GM12878 (cell line): ENCODE measurements at regions not wholly inside any gene's neighbourhood (a gene's known extent, or its start where the extent isn't known, plus 50 kb on each side); places are given as distances from the start of the nearest gene placed in this dataset.

Experiments used
- ATAC-seq: fragments of 200-7000 bp; cut with Tn5 transposase; 3 replicates; pipeline ENCODE4 v1.9.1; 2020; ENCODE audit warnings: mild to moderate bottlenecking, moderate library complexity
- BruUV-seq: library from RNA; stranded (reverse); fragments of 400-500 nt; replicated peaks from 2 replicates; lab custom pipeline; 2021; lab: Mats Ljungman, UMichigan
- CTCF ChIA-PET: fragments of 300-600 bp; sonication (Branson Sonifier 250); formaldehyde crosslinking; extraction: SDS; loops from one replicate; lab custom pipeline; 2021; ENCODE audit warnings: inconsistent platforms; lab: Yijun Ruan, JAX
- POLR2A ChIA-PET: fragments of 350-600 bp; formaldehyde crosslinking; extraction: SDS; loops from one replicate; lab custom pipeline; 2021; ENCODE audit warnings: inconsistent platforms; lab: Charles Lee
- RAD21 ChIA-PET: fragments of 300-600 bp; sonication (Branson Sonifier 250); formaldehyde crosslinking; loops from one replicate; lab custom pipeline; 2023; ENCODE audit warnings: antibody characterized with exemption; ENCODE audit not compliant: unreplicated experiment; lab: Charles Lee
- SMC1A ChIA-PET: fragments of 300-600 bp; sonication (Branson Sonifier 250); formaldehyde crosslinking; loops from one replicate; lab custom pipeline; 2023; ENCODE audit not compliant: unreplicated experiment, uncharacterized antibody; lab: Charles Lee
- DNase-seq: peaks from one replicate; pipeline ENCODE4 v3.0.0-alpha.2; 2011; ENCODE audit warnings: low read depth, low spot score
- FAIRE-seq: peaks from 3 replicates; lab custom pipeline; 2011; peaks lifted over from hg19 to GRCh38; lab: Jason Lieb, UNC
- H2AFZ ChIP-seq: 2 replicates; pipeline ENCODE4 v1.6.0; 2011; ENCODE audit warnings: low read depth, low read length, control low read depth; ENCODE audit not compliant: control insufficient read depth
- H3K27ac ChIP-seq: 2 replicates; pipeline ENCODE4 v1.5.1; 2011; ENCODE audit warnings: control low read depth; ENCODE audit not compliant: control insufficient read depth, insufficient read depth
- H3K27me3 ChIP-seq, 2 experiments: replicated peaks in 1 of 2; 2 replicates each; pipeline versions ENCODE4 v1.6.0 to v1.6.1; 2011; ENCODE audit warnings: low read length in 1 of 2; ENCODE audit not compliant: control insufficient read depth in 2 of 2, insufficient read depth in 2 of 2
- H3K36me3 ChIP-seq, 2 experiments: 2 replicates each; pipeline ENCODE4 v1.5.1; 2011; ENCODE audit warnings: low read length in 1 of 2; ENCODE audit not compliant: control insufficient read depth in 2 of 2, insufficient read depth in 2 of 2
- H3K4me1 ChIP-seq: 2 replicates; pipeline ENCODE4 v1.6.1; 2011; ENCODE audit warnings: mild to moderate bottlenecking, low read length, moderate library complexity, mixed read lengths; ENCODE audit not compliant: control insufficient read depth, insufficient read depth
- H3K4me2 ChIP-seq: 2 replicates; pipeline ENCODE4 v1.6.0; 2011; ENCODE audit warnings: control low read depth; ENCODE audit not compliant: control insufficient read depth, insufficient read depth
- H3K4me3 ChIP-seq: fragments of 200-600 bp; sonication (generic); 2 replicates; pipeline ENCODE4 v1.5.1; 2016
- H3K79me2 ChIP-seq: 2 replicates; pipeline ENCODE4 v1.6.0; 2011; ENCODE audit warnings: low read length; ENCODE audit not compliant: control insufficient read depth, insufficient read depth
- H3K9ac ChIP-seq: 2 replicates; pipeline ENCODE4 v1.8.0; 2011; ENCODE audit warnings: low read length, control low read depth, mixed read lengths; ENCODE audit not compliant: control insufficient read depth, insufficient read depth
- H3K9me3 ChIP-seq: replicated peaks from 3 replicates; pipeline ENCODE4 v1.5.1; 2011; ENCODE audit warnings: mild to moderate bottlenecking, low read length; ENCODE audit not compliant: control insufficient read depth, insufficient read depth
- H4K20me1 ChIP-seq: 2 replicates; pipeline ENCODE4 v1.6.0; 2011; ENCODE audit not compliant: control insufficient read depth, insufficient read depth
- ASH2L ChIP-seq: fragments of 300-600, 200-600 bp; sonication (generic); IDR thresholded peaks from 2 replicates; pipeline ENCODE4 v1.6.1; 2017; ENCODE audit warnings: low read depth, mild to moderate bottlenecking, borderline replicate concordance
- BHLHE40 ChIP-seq, 2 experiments: fragments of 450-650 bp in 1 of 2; IDR thresholded peaks; 2 replicates each; pipeline ENCODE4 v1.6.1; 2011 to 2017; ENCODE audit warnings: low read depth in 2 of 2, borderline replicate concordance in 1 of 2, improper control_type of control experiment in 1 of 2, low read length in 1 of 2, mild to moderate bottlenecking in 1 of 2
- CHD4 ChIP-seq: fragments of 200-600 bp; sonication (generic); IDR thresholded peaks from 2 replicates; pipeline ENCODE4 v1.6.1; 2016; ENCODE audit warnings: mild to moderate bottlenecking
- FOXM1 ChIP-seq: IDR thresholded peaks from 2 replicates; pipeline ENCODE4 v1.6.1; 2012; ENCODE audit warnings: low read depth, mild to moderate bottlenecking, inconsistent platforms, low read length, moderate library complexity
- JUND ChIP-seq: IDR thresholded peaks from 2 replicates; pipeline ENCODE4 v1.6.1; 2012; ENCODE audit warnings: low read depth, mild to moderate bottlenecking, low read length, improper control_type of control experiment, moderate library complexity
- NKRF ChIP-seq: fragments of 450-650 bp; conservative IDR thresholded peaks from 2 replicates; pipeline ENCODE4 v1.6.1; 2017; ENCODE audit warnings: mild to moderate bottlenecking, moderate library complexity
- SP1 ChIP-seq: IDR thresholded peaks from one replicate; pipeline ENCODE4 v1.6.1; 2011; ENCODE audit warnings: low read depth, low read length
- SPI1 ChIP-seq: IDR thresholded peaks from 2 replicates; pipeline ENCODE4 v1.6.1; 2011; ENCODE audit warnings: low read depth, mild to moderate bottlenecking, low read length, moderate library complexity, borderline replicate concordance; ENCODE audit not compliant: insufficient read depth
- SRF ChIP-seq, 2 experiments: IDR thresholded peaks; 2 replicates each; pipeline ENCODE4 v1.6.1; 2011; ENCODE audit warnings: low read depth in 2 of 2, low read length in 2 of 2, mild to moderate bottlenecking in 1 of 2, moderate library complexity in 1 of 2
- WGBS: methylation state at CpG from one replicate; pipeline ENCODE4 v1.1.6; 2016; ENCODE audit warnings: low lambda C conversion rate; ENCODE audit not compliant: insufficient replicate concordance, insufficient coverage; ENCODE audit errors: missing lambda C conversion rate; 5-methylcytosine and 5-hydroxymethylcytosine counted together
- in situ Hi-C: fragments of 300-500 bp; cut with MboI; formaldehyde crosslinking; loops from 9 replicates; pipeline ENCODE4 v1.14.3; 2018; ENCODE audit warnings: mixed read lengths
- intact Hi-C: fragments of 100-400 bp; cut with micrococcal nuclease; formaldehyde crosslinking; loops from one replicate; pipeline ENCODE4 v1.14.2; 2022; ENCODE audit not compliant: unreplicated experiment
- TF ChIP-seq, protein P1 (sequence below): fragments of 150-350 bp; IDR thresholded peaks from 2 replicates; pipeline ENCODE4 v1.6.1; 2014; ENCODE audit warnings: mild to moderate bottlenecking, low read depth, low read length
- TF ChIP-seq, protein P2 (sequence below): fragments of 450-650 bp; IDR thresholded peaks from 2 replicates; pipeline ENCODE4 v1.6.1; 2017; ENCODE audit warnings: mild to moderate bottlenecking, low read depth, inconsistent platforms; ENCODE audit not compliant: poor library complexity, severe bottlenecking
- TF ChIP-seq, protein P3 (sequence below): fragments of 450-650 bp; IDR thresholded peaks from 2 replicates; pipeline ENCODE4 v1.6.1; 2017; ENCODE audit warnings: borderline replicate concordance
- TF ChIP-seq, protein P4 (sequence below): fragments of 450-650 bp; IDR thresholded peaks from 2 replicates; pipeline ENCODE4 v1.6.1; 2018; ENCODE audit warnings: borderline replicate concordance, mild to moderate bottlenecking; ENCODE audit not compliant: partially characterized antibody

DNA sequence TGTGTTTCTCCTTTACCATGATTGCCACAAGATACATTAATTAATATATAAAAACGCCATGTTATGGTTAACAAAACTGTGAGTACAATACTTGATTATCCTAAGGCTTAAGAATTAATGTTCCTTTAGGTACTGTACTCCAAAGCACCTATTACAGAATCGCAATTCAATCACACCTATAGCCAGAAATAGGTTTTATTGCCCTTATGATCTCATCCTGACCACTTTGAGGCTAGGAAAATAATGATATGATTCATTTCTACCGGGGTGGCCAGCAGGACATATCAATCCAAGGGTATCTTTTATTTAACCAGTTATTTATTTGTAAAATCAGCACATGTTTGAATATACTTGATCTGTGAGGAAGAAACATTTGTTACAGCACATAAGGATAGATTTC lies 396.6 kb upstream of the GJE1 start:
- Histone ChIP-seq H3K9me3 (no peaks in the 10 kb centered on the region), H2AFZ (no peak overlapping the region), H3K36me3 (no peaks in the 10 kb centered on the region), H3K27ac (no peak overlapping the region), H3K4me3 (no peak overlapping the region), H4K20me1 (no peaks in the 10 kb centered on the region), H3K27me3 (no peaks in the 10 kb centered on the region), H3K9ac (no peak overlapping the region), H3K4me1 (no peaks in the 10 kb centered on the region), H3K4me2 (no peak overlapping the region), H3K79me2 (no peaks in the 10 kb centered on the region)
- in situ Hi-C loops: no loop called here
- ChIA-PET CTCF (interaction anchor here (0.9 kb wide), 1 partner anchor 9 kb away, joined by 3 read pairs; no protein-coding TSS in a partner anchor), SMC1A (no interaction called here), POLR2A (no interaction called here), RAD21 (no interaction called here)
- ATAC-seq (no peak), DNase-seq (no peak), FAIRE-seq (no peak)
- BruUV-seq: no TSS peak
- intact Hi-C loops: no loop called here
- 2% methylated on average over 3 of the region's 3 CpGs for WGBS
- no peak for TF ChIP-seq SRF (IDR thresholded peaks at IDR 0.05; ENCODE audit: low read depth in 2 of 2, low read length in 2 of 2)
- no peak for TF ChIP-seq CHD4
- no peak for TF ChIP-seq BHLHE40 (IDR thresholded peaks at IDR 0.05; ENCODE audit: borderline replicate concordance in 1 of 2, low read depth in 2 of 2, low read length in 1 of 2)
- no peak for TF ChIP-seq SP1
- TF ChIP-seq, protein P1, sequence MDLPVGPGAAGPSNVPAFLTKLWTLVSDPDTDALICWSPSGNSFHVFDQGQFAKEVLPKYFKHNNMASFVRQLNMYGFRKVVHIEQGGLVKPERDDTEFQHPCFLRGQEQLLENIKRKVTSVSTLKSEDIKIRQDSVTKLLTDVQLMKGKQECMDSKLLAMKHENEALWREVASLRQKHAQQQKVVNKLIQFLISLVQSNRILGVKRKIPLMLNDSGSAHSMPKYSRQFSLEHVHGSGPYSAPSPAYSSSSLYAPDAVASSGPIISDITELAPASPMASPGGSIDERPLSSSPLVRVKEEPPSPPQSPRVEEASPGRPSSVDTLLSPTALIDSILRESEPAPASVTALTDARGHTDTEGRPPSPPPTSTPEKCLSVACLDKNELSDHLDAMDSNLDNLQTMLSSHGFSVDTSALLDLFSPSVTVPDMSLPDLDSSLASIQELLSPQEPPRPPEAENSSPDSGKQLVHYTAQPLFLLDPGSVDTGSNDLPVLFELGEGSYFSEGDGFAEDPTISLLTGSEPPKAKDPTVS: no peak
- TF ChIP-seq, protein P2, sequence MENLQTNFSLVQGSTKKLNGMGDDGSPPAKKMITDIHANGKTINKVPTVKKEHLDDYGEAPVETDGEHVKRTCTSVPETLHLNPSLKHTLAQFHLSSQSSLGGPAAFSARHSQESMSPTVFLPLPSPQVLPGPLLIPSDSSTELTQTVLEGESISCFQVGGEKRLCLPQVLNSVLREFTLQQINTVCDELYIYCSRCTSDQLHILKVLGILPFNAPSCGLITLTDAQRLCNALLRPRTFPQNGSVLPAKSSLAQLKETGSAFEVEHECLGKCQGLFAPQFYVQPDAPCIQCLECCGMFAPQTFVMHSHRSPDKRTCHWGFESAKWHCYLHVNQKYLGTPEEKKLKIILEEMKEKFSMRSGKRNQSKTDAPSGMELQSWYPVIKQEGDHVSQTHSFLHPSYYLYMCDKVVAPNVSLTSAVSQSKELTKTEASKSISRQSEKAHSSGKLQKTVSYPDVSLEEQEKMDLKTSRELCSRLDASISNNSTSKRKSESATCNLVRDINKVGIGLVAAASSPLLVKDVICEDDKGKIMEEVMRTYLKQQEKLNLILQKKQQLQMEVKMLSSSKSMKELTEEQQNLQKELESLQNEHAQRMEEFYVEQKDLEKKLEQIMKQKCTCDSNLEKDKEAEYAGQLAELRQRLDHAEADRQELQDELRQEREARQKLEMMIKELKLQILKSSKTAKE: no peak
- TF ChIP-seq SPI1: no peak
- TF ChIP-seq FOXM1: no peak
- TF ChIP-seq, protein P3, sequence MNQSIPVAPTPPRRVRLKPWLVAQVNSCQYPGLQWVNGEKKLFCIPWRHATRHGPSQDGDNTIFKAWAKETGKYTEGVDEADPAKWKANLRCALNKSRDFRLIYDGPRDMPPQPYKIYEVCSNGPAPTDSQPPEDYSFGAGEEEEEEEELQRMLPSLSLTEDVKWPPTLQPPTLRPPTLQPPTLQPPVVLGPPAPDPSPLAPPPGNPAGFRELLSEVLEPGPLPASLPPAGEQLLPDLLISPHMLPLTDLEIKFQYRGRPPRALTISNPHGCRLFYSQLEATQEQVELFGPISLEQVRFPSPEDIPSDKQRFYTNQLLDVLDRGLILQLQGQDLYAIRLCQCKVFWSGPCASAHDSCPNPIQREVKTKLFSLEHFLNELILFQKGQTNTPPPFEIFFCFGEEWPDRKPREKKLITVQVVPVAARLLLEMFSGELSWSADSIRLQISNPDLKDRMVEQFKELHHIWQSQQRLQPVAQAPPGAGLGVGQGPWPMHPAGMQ: no peak
- TF ChIP-seq NKRF: no peak
- TF ChIP-seq, protein P4, sequence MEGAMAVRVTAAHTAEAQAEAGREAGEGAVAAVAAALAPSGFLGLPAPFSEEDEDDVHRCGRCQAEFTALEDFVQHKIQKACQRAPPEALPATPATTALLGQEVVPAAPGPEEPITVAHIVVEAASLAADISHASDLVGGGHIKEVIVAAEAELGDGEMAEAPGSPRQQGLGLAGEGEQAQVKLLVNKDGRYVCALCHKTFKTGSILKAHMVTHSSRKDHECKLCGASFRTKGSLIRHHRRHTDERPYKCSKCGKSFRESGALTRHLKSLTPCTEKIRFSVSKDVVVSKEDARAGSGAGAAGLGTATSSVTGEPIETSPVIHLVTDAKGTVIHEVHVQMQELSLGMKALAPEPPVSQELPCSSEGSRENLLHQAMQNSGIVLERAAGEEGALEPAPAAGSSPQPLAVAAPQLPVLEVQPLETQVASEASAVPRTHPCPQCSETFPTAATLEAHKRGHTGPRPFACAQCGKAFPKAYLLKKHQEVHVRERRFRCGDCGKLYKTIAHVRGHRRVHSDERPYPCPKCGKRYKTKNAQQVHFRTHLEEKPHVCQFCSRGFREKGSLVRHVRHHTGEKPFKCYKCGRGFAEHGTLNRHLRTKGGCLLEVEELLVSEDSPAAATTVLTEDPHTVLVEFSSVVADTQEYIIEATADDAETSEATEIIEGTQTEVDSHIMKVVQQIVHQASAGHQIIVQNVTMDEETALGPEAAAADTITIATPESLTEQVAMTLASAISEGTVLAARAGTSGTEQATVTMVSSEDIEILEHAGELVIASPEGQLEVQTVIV: no peak
- TF ChIP-seq ASH2L: no peak
- no peak for TF ChIP-seq JUND
